OCI-LY3 (cell line): ENCODE measurements at regions not wholly inside any gene's neighbourhood (a gene's known extent, or its start where the extent isn't known, plus 50 kb on each side); places are given as distances from the start of the nearest gene placed in this dataset.

Source experiments
- CTCF ChIP-seq: fragments of 200-600, 300-600 bp; sonication (generic); IDR thresholded peaks from 2 replicates; pipeline ENCODE4 v1.5.1; 2014; ENCODE audit warnings: antibody characterized with exemption, low read length, low read depth
- EZH2phosphoT487 ChIP-seq: fragments of 200-600 bp; shearing (Covaris generic); IDR thresholded peaks from 2 replicates; pipeline ENCODE4 v1.6.1; 2018; ENCODE audit warnings: antibody characterized with exemption, mixed run types, low read depth

GRCh38 chr6:25042036-25042521, 106.3 kb upstream of the RIPOR2 start:
- TF ChIP-seq CTCF (no peak), EZH2phosphoT487 (no peak)
